Parathyroid adenoma (tissue), 2 donors: ENCODE measurements at regions not wholly inside any gene's neighbourhood (a gene's known extent, or its start where the extent isn't known, plus 50 kb on each side); places are given as distances from the start of the nearest gene placed in this dataset.

Experiments used
- H2AFZ ChIP-seq: fragments of 300-600 bp; sonication (generic); one replicate; pipeline ENCODE4 v1.7.0; 2017; ENCODE audit warnings: antibody characterized with exemption, mild to moderate bottlenecking
- H3K27ac ChIP-seq: fragments of 300-600 bp; sonication (generic); one replicate; pipeline ENCODE4 v1.7.0; 2017
- H3K27me3 ChIP-seq: fragments of 300-600 bp; sonication (generic); one replicate; pipeline ENCODE4 v1.7.0; 2017; ENCODE audit warnings: low read length; ENCODE audit not compliant: control insufficient read depth, insufficient read depth
- H3K36me3 ChIP-seq: fragments of 300-600 bp; sonication (generic); one replicate; pipeline ENCODE4 v1.7.0; 2017; ENCODE audit warnings: low read length; ENCODE audit not compliant: control insufficient read depth, insufficient read depth
- H3K4me1 ChIP-seq: fragments of 300-600 bp; sonication (generic); one replicate; pipeline ENCODE4 v1.7.0; 2017; ENCODE audit warnings: control low read depth
- H3K4me2 ChIP-seq: fragments of 300-600 bp; sonication (generic); one replicate; pipeline ENCODE4 v1.7.0; 2017; ENCODE audit warnings: low read length
- H3K4me3 ChIP-seq: fragments of 300-600 bp; sonication (generic); one replicate; pipeline ENCODE4 v1.7.0; 2017; ENCODE audit warnings: low read depth, low read length
- H3K79me2 ChIP-seq: fragments of 300-600 bp; sonication (generic); one replicate; pipeline ENCODE4 v1.7.0; 2017; ENCODE audit warnings: control low read depth
- H3K9ac ChIP-seq: fragments of 300-600 bp; sonication (generic); one replicate; pipeline ENCODE4 v1.7.0; 2017; ENCODE audit warnings: mild to moderate bottlenecking
- H3K9me3 ChIP-seq: fragments of 300-600 bp; sonication (generic); one replicate; pipeline ENCODE4 v1.7.0; 2017; ENCODE audit warnings: low read length; ENCODE audit not compliant: control insufficient read depth
- TF ChIP-seq, protein P1 (sequence below): fragments of 300-600 bp; sonication (generic); IDR thresholded peaks from one replicate; pipeline ENCODE4 v1.7.0; 2017; ENCODE audit warnings: antibody characterized with exemption, mild to moderate bottlenecking
- donor health status: primary hyperparathyroidism.

DNA sequence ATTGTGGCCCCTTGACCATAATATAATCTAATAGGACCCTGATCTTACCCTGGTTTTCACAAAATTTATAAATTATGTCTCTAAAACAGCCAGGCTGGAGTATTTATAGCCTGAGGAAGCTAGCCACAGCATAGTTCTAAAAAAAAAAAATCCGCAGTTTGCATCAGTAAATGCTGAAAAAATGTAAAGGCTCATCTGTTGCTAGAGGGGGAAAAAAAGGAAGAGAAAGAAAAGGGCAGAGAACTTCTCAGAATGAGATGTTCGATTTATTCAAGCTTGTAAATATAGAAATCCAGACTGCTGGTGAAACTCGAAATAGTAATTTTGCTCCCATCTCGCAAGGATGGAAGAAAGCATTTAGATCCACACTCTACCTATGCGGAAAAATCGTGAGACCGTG, 467.5 kb downstream of the NTRK2 start:
- Histone ChIP-seq H3K79me2 (no peaks in the 10 kb centered on the region), H3K9ac (no peak overlapping the region), H3K36me3 (no peaks in the 10 kb centered on the region), H3K27ac (no peak overlapping the region), H2AFZ (no peak overlapping the region), H3K4me2 (no peak overlapping the region), H3K9me3 (no peaks in the 10 kb centered on the region), H3K4me1 (no peaks in the 10 kb centered on the region), H3K4me3 (no peak overlapping the region), H3K27me3 (no peaks in the 10 kb centered on the region)
- TF ChIP-seq, protein P1, sequence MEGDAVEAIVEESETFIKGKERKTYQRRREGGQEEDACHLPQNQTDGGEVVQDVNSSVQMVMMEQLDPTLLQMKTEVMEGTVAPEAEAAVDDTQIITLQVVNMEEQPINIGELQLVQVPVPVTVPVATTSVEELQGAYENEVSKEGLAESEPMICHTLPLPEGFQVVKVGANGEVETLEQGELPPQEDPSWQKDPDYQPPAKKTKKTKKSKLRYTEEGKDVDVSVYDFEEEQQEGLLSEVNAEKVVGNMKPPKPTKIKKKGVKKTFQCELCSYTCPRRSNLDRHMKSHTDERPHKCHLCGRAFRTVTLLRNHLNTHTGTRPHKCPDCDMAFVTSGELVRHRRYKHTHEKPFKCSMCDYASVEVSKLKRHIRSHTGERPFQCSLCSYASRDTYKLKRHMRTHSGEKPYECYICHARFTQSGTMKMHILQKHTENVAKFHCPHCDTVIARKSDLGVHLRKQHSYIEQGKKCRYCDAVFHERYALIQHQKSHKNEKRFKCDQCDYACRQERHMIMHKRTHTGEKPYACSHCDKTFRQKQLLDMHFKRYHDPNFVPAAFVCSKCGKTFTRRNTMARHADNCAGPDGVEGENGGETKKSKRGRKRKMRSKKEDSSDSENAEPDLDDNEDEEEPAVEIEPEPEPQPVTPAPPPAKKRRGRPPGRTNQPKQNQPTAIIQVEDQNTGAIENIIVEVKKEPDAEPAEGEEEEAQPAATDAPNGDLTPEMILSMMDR, result no peak

DNA sequence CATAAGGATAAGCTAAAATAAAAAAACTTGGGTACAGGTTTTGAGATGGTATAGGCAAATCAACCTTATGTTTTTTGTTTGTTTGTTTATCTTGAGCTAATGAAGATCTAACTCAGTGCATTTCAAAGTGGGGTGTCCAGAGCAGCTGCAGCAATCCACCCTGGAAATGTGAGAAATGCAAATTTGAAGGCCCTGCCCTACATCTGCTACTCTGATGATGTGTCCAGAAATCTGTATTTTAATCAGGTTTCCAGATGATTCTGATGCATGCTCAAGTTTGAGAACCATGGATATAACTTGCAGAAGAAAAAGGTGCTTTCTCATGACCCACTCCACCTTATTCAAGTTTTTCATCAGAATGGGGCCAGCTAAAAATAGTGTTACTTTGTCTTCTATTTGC, 467.0 kb downstream of the NTRK2 start:
- no peaks in the 10 kb centered on the region for H3K79me2 ChIP-seq
- H2AFZ ChIP-seq, result no peak overlapping the region
- no peaks in the 10 kb centered on the region for H3K4me1 ChIP-seq
- no peak overlapping the region for H3K27ac ChIP-seq
- H3K36me3 ChIP-seq, result no peaks in the 10 kb centered on the region
- H3K4me2 ChIP-seq, result no peak overlapping the region
- H3K27me3 ChIP-seq, result no peaks in the 10 kb centered on the region
- TF ChIP-seq, protein P1, result no peak
- no peak overlapping the region for H3K9ac ChIP-seq
- no peaks in the 10 kb centered on the region for H3K9me3 ChIP-seq
- no peak overlapping the region for H3K4me3 ChIP-seq

DNA sequence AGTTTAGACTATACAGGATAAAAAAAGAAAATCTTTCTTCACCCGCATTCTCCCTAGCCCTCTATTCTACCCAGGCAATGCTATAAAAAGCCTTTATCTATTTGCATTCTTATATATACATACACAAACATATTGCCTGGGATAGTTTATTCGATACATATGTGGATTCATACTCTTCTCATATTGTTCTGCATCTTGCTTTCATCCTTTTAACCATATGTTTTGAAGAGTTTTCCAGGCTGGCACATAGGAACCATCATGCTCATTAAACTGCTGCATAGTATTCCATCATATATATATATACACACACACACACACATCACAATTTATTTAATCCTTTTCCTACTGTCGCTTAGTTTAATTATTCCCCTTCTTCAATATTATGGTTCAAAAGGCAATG, 461.2 kb downstream of the NTRK2 start:
- no peak overlapping the region for H3K9ac ChIP-seq
- no peaks in the 10 kb centered on the region for H3K9me3 ChIP-seq
- TF ChIP-seq, protein P1, result no peak
- no peak overlapping the region for H3K4me3 ChIP-seq
- H3K27me3 ChIP-seq, result no peaks in the 10 kb centered on the region
- no peaks in the 10 kb centered on the region for H3K79me2 ChIP-seq
- no peak overlapping the region for H3K4me2 ChIP-seq
- H2AFZ ChIP-seq, result no peak overlapping the region
- H3K27ac ChIP-seq, result no peak overlapping the region
- no peaks in the 10 kb centered on the region for H3K36me3 ChIP-seq
- H3K4me1 ChIP-seq, result no peaks in the 10 kb centered on the region

DNA sequence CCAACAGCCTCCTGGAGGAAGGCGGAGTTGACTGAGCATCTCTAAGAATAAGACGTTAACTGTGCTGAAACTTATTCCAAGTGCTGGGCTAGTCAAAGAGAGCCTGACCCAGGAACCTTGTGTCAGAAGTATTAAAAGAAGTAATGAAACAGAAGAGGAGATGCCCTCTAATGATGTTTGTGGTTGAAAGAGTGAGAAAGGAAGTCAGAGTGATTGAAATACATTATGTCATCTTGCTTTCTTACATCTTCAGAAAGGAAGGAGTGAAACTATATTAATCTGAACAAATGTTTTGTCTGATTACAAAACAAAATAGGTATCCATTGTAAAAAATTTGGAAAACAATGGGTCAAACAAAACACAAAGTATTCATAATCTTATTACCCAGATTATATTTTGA, 460.7 kb downstream of the NTRK2 start:
- Histone ChIP-seq H3K27ac (no peak overlapping the region), H3K4me1 (no peaks in the 10 kb centered on the region), H3K9ac (no peak overlapping the region), H3K79me2 (no peaks in the 10 kb centered on the region), H3K9me3 (no peaks in the 10 kb centered on the region), H3K4me2 (no peak overlapping the region), H3K36me3 (no peaks in the 10 kb centered on the region), H3K27me3 (no peaks in the 10 kb centered on the region), H3K4me3 (no peak overlapping the region), H2AFZ (no peak overlapping the region)
- TF ChIP-seq, protein P1, result no peak

DNA sequence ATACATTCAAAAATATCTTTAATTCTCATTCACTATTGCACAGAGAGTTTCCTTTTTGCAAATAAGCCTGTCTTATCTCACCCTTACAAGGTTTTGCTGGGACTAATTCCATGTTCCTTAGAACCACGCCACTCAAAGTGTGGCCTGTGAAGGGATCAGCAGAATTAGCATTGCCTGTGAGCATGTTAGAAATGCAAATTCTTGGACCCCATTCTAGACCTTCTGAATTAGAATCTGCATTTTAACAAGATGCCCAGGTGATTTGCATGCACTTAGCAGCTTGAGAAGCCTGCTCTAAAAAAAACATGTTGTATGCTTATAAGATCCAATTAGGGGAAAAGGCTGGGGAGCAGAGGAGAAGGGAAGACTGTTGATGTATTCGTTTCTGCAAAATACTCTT, 460.0 kb downstream of the NTRK2 start:
- no peaks in the 10 kb centered on the region for H3K4me1 ChIP-seq
- no peaks in the 10 kb centered on the region for H3K27me3 ChIP-seq
- no peak overlapping the region for H3K9ac ChIP-seq
- H3K9me3 ChIP-seq, result no peaks in the 10 kb centered on the region
- H3K36me3 ChIP-seq, result no peaks in the 10 kb centered on the region
- H3K4me2 ChIP-seq, result no peak overlapping the region
- no peak overlapping the region for H3K4me3 ChIP-seq
- H3K27ac ChIP-seq, result no peak overlapping the region
- H2AFZ ChIP-seq, result no peak overlapping the region
- TF ChIP-seq, protein P1, result no peak
- H3K79me2 ChIP-seq, result no peaks in the 10 kb centered on the region
